ENCODE measurements at regions not wholly inside any gene's neighbourhood (a gene's known extent, or its start where the extent isn't known, plus 50 kb on each side); places are given as distances from the start of the nearest gene placed in this dataset.
"Not testable (repeated sequence)": the region's sequence is repeated elsewhere in the genome, so short reads cannot be mapped to it uniquely, and the experiment has no call there.

- H3K27me3 Mint-ChIP-seq; H3K4me3 Mint-ChIP-seq; POLR2A ChIA-PET; H3K27me3 ChIP-seq (ENCODE audit: insufficient read depth, low read length, poor library complexity, severe bottlenecking); H3K4me1 ChIP-seq (ENCODE audit: insufficient read depth, low read length); H3K9me3 Mint-ChIP-seq; H3K27ac ChIP-seq (ENCODE audit: low read depth, low read length); CTCF ChIA-PET; H3K9me3 ChIP-seq (ENCODE audit: low read length); H3K4me3 ChIP-seq (ENCODE audit: low read length); H3K36me3 ChIP-seq (ENCODE audit: insufficient read depth, low read length): not testable (repeated sequence)
- peak overlapping the region in 1 of 8 donors; percentile 10 for H3K27ac Mint-ChIP-seq
- DNase-seq: peak in 3 of 5 donors; percentile 5 to 71 (median 10)
- H3K36me3 Mint-ChIP-seq: peaks cover 12 to 53% (median 30%) of the 10 kb centered on the region in 3 donors
- peaks cover 3 to 12% (median 4%) of the 10 kb centered on the region in 3 donors for H3K4me1 Mint-ChIP-seq
These were observed 148.3 kb upstream of the C1QTNF3 start for GRCh38 chr5:34191279-34191744.

DNA sequence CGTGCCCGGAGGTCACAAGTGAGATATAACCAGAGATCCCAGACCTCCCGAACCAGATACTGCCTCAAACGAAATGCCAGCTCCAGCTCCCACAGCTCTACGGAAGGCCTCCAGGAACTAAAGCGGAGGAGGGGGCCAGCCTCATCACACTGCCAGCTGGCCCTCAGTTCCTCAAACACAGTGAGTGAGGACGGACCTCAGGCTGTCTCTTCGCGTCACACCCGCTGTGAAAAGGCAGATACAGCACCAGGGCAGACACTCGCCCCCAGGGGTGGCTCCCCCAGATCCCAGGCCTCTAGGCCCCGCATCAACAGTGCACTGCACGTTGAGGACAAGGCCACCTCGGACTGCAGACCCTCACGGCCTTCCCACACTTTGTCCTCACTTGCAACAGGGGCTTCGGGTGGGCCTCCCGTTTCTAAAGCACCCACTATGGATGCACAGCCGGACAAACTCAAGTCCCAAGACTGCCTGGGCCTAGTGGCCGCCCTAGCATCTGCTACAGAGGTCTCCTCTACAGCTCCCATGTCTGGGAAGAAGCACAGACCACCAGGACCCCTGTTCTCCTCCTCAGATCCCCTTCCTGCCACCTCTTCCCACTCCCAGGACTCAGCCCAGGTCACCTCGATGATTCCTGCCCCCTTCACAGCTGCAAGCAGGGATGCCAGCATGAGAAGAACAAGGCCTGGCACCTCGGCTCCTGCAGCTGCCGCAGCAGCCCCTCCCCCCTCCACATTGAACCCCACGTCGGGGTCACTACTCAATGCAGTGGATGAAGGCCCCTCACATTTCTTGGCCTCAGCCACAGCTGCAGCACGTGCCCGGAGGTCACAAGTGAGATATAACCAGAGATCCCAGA is 149.3 kb upstream of the C1QTNF3 start:
- H3K27me3 ChIP-seq (ENCODE audit: insufficient read depth, low read length, poor library complexity, severe bottlenecking); POLR2A ChIA-PET; H3K4me3 ChIP-seq (ENCODE audit: low read length); H3K9me3 ChIP-seq (ENCODE audit: low read length); H3K27ac ChIP-seq (ENCODE audit: low read depth, low read length); H3K4me1 ChIP-seq (ENCODE audit: insufficient read depth, low read length); H3K9me3 Mint-ChIP-seq; H3K36me3 ChIP-seq (ENCODE audit: insufficient read depth, low read length); H3K27me3 Mint-ChIP-seq: not testable (repeated sequence)
- DNase-seq: peak in 4 of 5 donors; percentile 5 to 70 (median 16)
- peaks cover 12 to 53% (median 30%) of the 10 kb centered on the region in 3 donors for H3K36me3 Mint-ChIP-seq
- peaks cover 3 to 12% (median 4%) of the 10 kb centered on the region in 3 donors for H3K4me1 Mint-ChIP-seq
- peak overlapping the region in 3 of 8 donors; percentile 31 to 52 (median 45) for H3K27ac Mint-ChIP-seq
- CTCF ChIA-PET: interaction anchor here (1.1 kb wide), 1 partner anchor 277 kb away, joined by 3 read pairs; no protein-coding TSS in a partner anchor
- peak overlapping the region in 1 of 7 donors; percentile 3 for H3K4me3 Mint-ChIP-seq

GRCh38 chr5:34192923-34193262 is 149.9 kb upstream of the C1QTNF3 start:
- H3K36me3 ChIP-seq (ENCODE audit: insufficient read depth, low read length); POLR2A ChIA-PET; H3K4me3 ChIP-seq (ENCODE audit: low read length); H3K4me1 ChIP-seq (ENCODE audit: insufficient read depth, low read length); H3K27me3 Mint-ChIP-seq; H3K27ac ChIP-seq (ENCODE audit: low read depth, low read length); H3K9me3 ChIP-seq (ENCODE audit: low read length); H3K27me3 ChIP-seq (ENCODE audit: insufficient read depth, low read length, poor library complexity, severe bottlenecking); H3K27ac Mint-ChIP-seq; H3K4me3 Mint-ChIP-seq; H3K9me3 Mint-ChIP-seq: not testable (repeated sequence)
- CTCF ChIA-PET: interaction anchor here (1.1 kb wide), 1 partner anchor 277 kb away, joined by 3 read pairs; no protein-coding TSS in a partner anchor
- peak in 1 of 5 donors; percentile 61 for DNase-seq
- Mint-ChIP-seq H3K36me3 (peaks cover 12 to 51% (median 29%) of the 10 kb centered on the region in 3 donors), H3K4me1 (peaks cover 3 to 12% (median 4%) of the 10 kb centered on the region in 3 donors)

- H3K9me3 Mint-ChIP-seq; H3K27me3 Mint-ChIP-seq; H3K9me3 ChIP-seq (ENCODE audit: low read length); H3K4me3 Mint-ChIP-seq; H3K4me3 ChIP-seq (ENCODE audit: low read length); H3K4me1 ChIP-seq (ENCODE audit: insufficient read depth, low read length); H3K27me3 ChIP-seq (ENCODE audit: insufficient read depth, low read length, poor library complexity, severe bottlenecking); H3K36me3 ChIP-seq (ENCODE audit: insufficient read depth, low read length); POLR2A ChIA-PET; H3K27ac ChIP-seq (ENCODE audit: low read depth, low read length): not testable (repeated sequence)
- Mint-ChIP-seq H3K4me1 (peaks cover 3 to 12% (median 4%) of the 10 kb centered on the region in 3 donors), H3K27ac (peak overlapping the region in 3 of 8 donors; percentile 32 to 58 (median 43)), H3K36me3 (peaks cover 12 to 48% (median 26%) of the 10 kb centered on the region in 3 donors)
- CTCF ChIA-PET: interaction anchor here (1.1 kb wide), 1 partner anchor 276 kb away, joined by 3 read pairs; no protein-coding TSS in a partner anchor
- peak in 3 of 5 donors; percentile 3 to 64 (median 4) for DNase-seq
These were observed 150.3 kb upstream of the C1QTNF3 start for GRCh38 chr5:34193297-34193696.

DNA sequence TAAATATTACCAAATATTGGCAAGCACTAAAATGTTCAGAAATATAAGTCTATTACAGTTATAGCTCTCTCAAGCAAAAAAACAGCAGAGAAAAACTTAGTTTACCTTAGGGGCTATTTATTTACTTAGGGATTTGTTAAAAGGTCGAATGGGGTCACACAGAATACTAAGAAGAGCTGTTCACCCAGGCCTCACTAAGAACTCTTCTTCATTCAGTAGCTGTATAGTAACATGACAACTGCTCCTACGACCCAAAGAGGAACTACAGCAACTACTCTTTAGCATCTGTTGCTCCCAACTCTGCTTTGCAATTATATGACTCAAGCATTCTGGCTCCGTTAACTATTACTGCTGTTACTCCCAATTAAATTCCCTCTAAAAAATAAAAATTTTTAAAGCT is 150.8 kb upstream of the C1QTNF3 start:
- H3K4me3 Mint-ChIP-seq; H3K36me3 ChIP-seq (ENCODE audit: insufficient read depth, low read length); POLR2A ChIA-PET; H3K4me3 ChIP-seq (ENCODE audit: low read length); DNase-seq; H3K4me1 ChIP-seq (ENCODE audit: insufficient read depth, low read length); CTCF ChIA-PET; H3K27ac ChIP-seq (ENCODE audit: low read depth, low read length); H3K9me3 Mint-ChIP-seq; H3K27me3 ChIP-seq (ENCODE audit: insufficient read depth, low read length, poor library complexity, severe bottlenecking); H3K27me3 Mint-ChIP-seq; H3K9me3 ChIP-seq (ENCODE audit: low read length): not testable (repeated sequence)
- Mint-ChIP-seq H3K36me3 (peaks cover 12 to 48% (median 26%) of the 10 kb centered on the region in 3 donors), H3K27ac (peak overlapping the region in 3 of 8 donors; percentile 12 to 58 (median 43)), H3K4me1 (peaks cover 3 to 12% (median 4%) of the 10 kb centered on the region in 3 donors)

GRCh38 chr5:34196091-34196490 is 153.1 kb upstream of the C1QTNF3 start:
- H3K27me3 Mint-ChIP-seq; H3K9me3 ChIP-seq (ENCODE audit: low read length); H3K27me3 ChIP-seq (ENCODE audit: insufficient read depth, low read length, poor library complexity, severe bottlenecking); H3K4me1 Mint-ChIP-seq; H3K27ac ChIP-seq (ENCODE audit: low read depth, low read length); H3K9me3 Mint-ChIP-seq; POLR2A ChIA-PET; H3K36me3 ChIP-seq (ENCODE audit: insufficient read depth, low read length); CTCF ChIA-PET; H3K4me3 Mint-ChIP-seq; H3K4me3 ChIP-seq (ENCODE audit: low read length); H3K4me1 ChIP-seq (ENCODE audit: insufficient read depth, low read length); H3K27ac Mint-ChIP-seq: not testable (repeated sequence)
- H3K36me3 Mint-ChIP-seq: peaks cover 7 to 32% (median 15%) of the 10 kb centered on the region in 3 donors
- peak in 1 of 5 donors; percentile 52 for DNase-seq

DNA sequence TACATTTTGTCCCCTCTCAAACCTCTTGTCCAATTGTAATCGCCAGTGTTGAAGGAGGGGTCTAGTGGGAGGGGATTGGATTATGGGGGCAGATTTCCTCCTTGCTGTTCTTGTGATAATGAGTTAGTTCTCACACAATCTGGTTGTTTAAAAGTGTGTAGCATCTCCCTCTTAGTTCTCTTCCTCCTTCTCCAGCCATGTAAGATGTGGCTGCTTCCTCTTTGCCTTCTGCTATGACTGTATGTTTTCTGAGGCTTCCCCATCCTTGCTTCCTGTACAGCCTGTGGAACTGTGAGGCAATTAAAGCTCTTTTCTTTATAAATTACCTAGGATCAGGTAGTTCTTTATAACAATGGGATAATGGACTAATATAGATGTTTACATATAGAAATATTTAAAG is 162.3 kb upstream of the C1QTNF3 start:
- H3K36me3 ChIP-seq (ENCODE audit: insufficient read depth, low read length); H3K27ac Mint-ChIP-seq; H3K4me1 ChIP-seq (ENCODE audit: insufficient read depth, low read length); H3K27me3 ChIP-seq (ENCODE audit: insufficient read depth, low read length, poor library complexity, severe bottlenecking); H3K27me3 Mint-ChIP-seq; H3K27ac ChIP-seq (ENCODE audit: low read depth, low read length); H3K4me3 Mint-ChIP-seq; H3K4me3 ChIP-seq (ENCODE audit: low read length); H3K4me1 Mint-ChIP-seq; POLR2A ChIA-PET; DNase-seq; CTCF ChIA-PET; H3K9me3 Mint-ChIP-seq; H3K36me3 Mint-ChIP-seq; H3K9me3 ChIP-seq (ENCODE audit: low read length): not testable (repeated sequence)

DNA sequence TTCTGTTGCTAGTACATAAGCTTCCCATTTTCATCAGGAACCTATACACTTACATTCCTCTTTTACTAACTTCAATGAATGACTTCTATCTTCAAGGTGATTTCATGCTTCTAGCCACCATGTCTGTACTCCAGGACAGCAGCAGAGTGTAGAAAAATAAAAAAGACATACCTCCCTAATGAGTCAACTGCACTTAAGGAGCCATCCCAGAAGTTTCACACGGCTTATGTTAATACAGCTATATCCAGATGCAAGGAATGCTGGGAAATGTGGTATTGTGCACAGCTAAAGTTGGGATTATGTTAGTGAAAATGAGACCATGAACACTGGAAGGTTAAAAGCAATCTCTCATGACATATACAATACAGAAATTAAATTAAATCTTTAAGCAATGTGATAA is 174.4 kb upstream of the C1QTNF3 start:
- peaks cover 0 to 15% (median 9%) of the 10 kb centered on the region in 3 donors for H3K36me3 Mint-ChIP-seq
- H3K36me3 ChIP-seq (ENCODE audit: insufficient read depth, low read length); H3K27ac ChIP-seq (ENCODE audit: low read depth, low read length); H3K4me1 ChIP-seq (ENCODE audit: insufficient read depth, low read length); CTCF ChIA-PET; H3K4me3 Mint-ChIP-seq; H3K4me3 ChIP-seq (ENCODE audit: low read length); H3K9me3 ChIP-seq (ENCODE audit: low read length); H3K27me3 Mint-ChIP-seq; DNase-seq; POLR2A ChIA-PET; H3K27ac Mint-ChIP-seq; H3K4me1 Mint-ChIP-seq; H3K27me3 ChIP-seq (ENCODE audit: insufficient read depth, low read length, poor library complexity, severe bottlenecking); H3K9me3 Mint-ChIP-seq: not testable (repeated sequence)

All from CD8-positive, alpha-beta memory T cell (primary cell).